Mesenchymal stem cell (in vitro differentiated cells and primary cell): ENCODE measurements at regions not wholly inside any gene's neighbourhood (a gene's known extent, or its start where the extent isn't known, plus 50 kb on each side); places are given as distances from the start of the nearest gene placed in this dataset.

Experiments
- DNase-seq: peaks from one replicate; pipeline ENCODE4 v3.0.0-alpha.2; 2013
- H2AFZ ChIP-seq: one replicate; pipeline ENCODE4 v1.6.1; 2013; ENCODE audit warnings: low read depth, mild to moderate bottlenecking, control low read depth, inconsistent platforms, low read length, moderate library complexity
- H2AK5ac ChIP-seq: 2 replicates; pipeline ENCODE4 v1.6.1; 2013; ENCODE audit warnings: low read length, moderate library complexity, mild to moderate bottlenecking, inconsistent platforms; ENCODE audit not compliant: severe bottlenecking
- H2BK120ac ChIP-seq: one replicate; pipeline ENCODE4 v1.6.1; 2013; ENCODE audit warnings: low read depth, mild to moderate bottlenecking, inconsistent platforms, low read length, moderate library complexity
- H2BK12ac ChIP-seq, 2 experiments: one replicate each; pipeline ENCODE4 v1.6.1; 2013; ENCODE audit warnings: inconsistent platforms in 2 of 2, low read length in 2 of 2, mild to moderate bottlenecking in 2 of 2, moderate library complexity in 2 of 2, control low read depth in 1 of 2
- H2BK15ac ChIP-seq: one replicate; pipeline ENCODE4 v1.6.1; 2013; ENCODE audit warnings: mild to moderate bottlenecking, low read depth, inconsistent platforms; ENCODE audit not compliant: poor library complexity, severe bottlenecking
- H2BK5ac ChIP-seq: 2 replicates; pipeline ENCODE4 v1.6.1; 2013; ENCODE audit warnings: low read depth, mild to moderate bottlenecking, low read length, control low read depth, inconsistent platforms; ENCODE audit not compliant: poor library complexity, severe bottlenecking
- H3K14ac ChIP-seq, 2 experiments: one replicate each; pipeline ENCODE4 v1.6.1; 2013; ENCODE audit warnings: inconsistent platforms in 2 of 2, low read length in 2 of 2, control low read depth in 1 of 2, mild to moderate bottlenecking in 1 of 2, moderate library complexity in 1 of 2
- H3K18ac ChIP-seq, 2 experiments: one replicate each; pipeline ENCODE4 v1.6.1; 2013; ENCODE audit warnings: inconsistent platforms in 2 of 2, low read length in 2 of 2, control low read depth in 1 of 2, low read depth in 1 of 2, mild to moderate bottlenecking in 1 of 2
- H3K23ac ChIP-seq, 2 experiments: one replicate each; pipeline ENCODE4 v1.6.1; 2013; ENCODE audit warnings: inconsistent platforms in 2 of 2, low read length in 2 of 2, mild to moderate bottlenecking in 2 of 2, moderate library complexity in 2 of 2, control low read depth in 1 of 2
- H3K27ac ChIP-seq: 2 replicates; pipeline ENCODE4 v1.5.1; 2013; ENCODE audit warnings: mild to moderate bottlenecking, moderate library complexity, low read length, control low read depth, inconsistent platforms; ENCODE audit not compliant: poor library complexity, severe bottlenecking
- H3K27me3 ChIP-seq, 2 experiments: 2 replicates each; pipeline versions ENCODE4 v1.6.1 to v1.7.0; 2013; ENCODE audit warnings: low read length in 2 of 2, mild to moderate bottlenecking in 2 of 2, moderate library complexity in 2 of 2, control low read depth in 1 of 2, inconsistent platforms in 1 of 2; ENCODE audit not compliant: control insufficient read depth in 1 of 2, insufficient read depth in 1 of 2
- H3K36me3 ChIP-seq, 2 experiments: 2 replicates each; pipeline versions ENCODE4 v1.6.1 to v1.7.0; 2013; ENCODE audit warnings: low read length in 2 of 2, control low read depth in 1 of 2, inconsistent platforms in 1 of 2, low read depth in 1 of 2, mild to moderate bottlenecking in 1 of 2; ENCODE audit not compliant: insufficient read depth in 2 of 2, control insufficient read depth in 1 of 2
- H3K4ac ChIP-seq, 2 experiments: one replicate each; pipeline ENCODE4 v1.6.1; 2013; ENCODE audit warnings: inconsistent platforms in 2 of 2, low read length in 2 of 2, mild to moderate bottlenecking in 2 of 2, moderate library complexity in 2 of 2, control low read depth in 1 of 2, low read depth in 1 of 2
- H3K4me1 ChIP-seq: 2 replicates; pipeline ENCODE4 v1.6.1; 2013; ENCODE audit warnings: low read depth, low read length, control low read depth; ENCODE audit not compliant: control insufficient read depth, insufficient read depth
- H3K4me2 ChIP-seq: 2 replicates; pipeline ENCODE4 v1.6.1; 2013; ENCODE audit warnings: low read length, mild to moderate bottlenecking, inconsistent platforms; ENCODE audit not compliant: poor library complexity, severe bottlenecking
- H3K4me3 ChIP-seq, 2 experiments: 2 replicates each; pipeline versions ENCODE4 v1.5.1 to v1.7.0; 2013; ENCODE audit warnings: low read length in 2 of 2, mild to moderate bottlenecking in 2 of 2, control low read depth in 1 of 2, low read depth in 1 of 2; ENCODE audit not compliant: insufficient read depth in 1 of 2
- H3K79me1 ChIP-seq: replicated peaks from 2 replicates; pipeline ENCODE4 v1.6.1; 2013; ENCODE audit warnings: mild to moderate bottlenecking, control low read depth, low read length, inconsistent platforms; ENCODE audit not compliant: poor library complexity, severe bottlenecking
- H3K9ac ChIP-seq: 2 replicates; pipeline ENCODE4 v1.7.0; 2013; ENCODE audit warnings: mild to moderate bottlenecking, low read length, moderate library complexity
- H3K9me3 ChIP-seq: 2 replicates; pipeline ENCODE4 v1.7.0; 2013; ENCODE audit warnings: mild to moderate bottlenecking, low read length; ENCODE audit not compliant: control insufficient read depth
- H4K8ac ChIP-seq: one replicate; pipeline ENCODE4 v1.6.1; 2013; ENCODE audit warnings: inconsistent platforms, mild to moderate bottlenecking, low read length, moderate library complexity
- H4K91ac ChIP-seq: one replicate; pipeline ENCODE4 v1.6.1; 2013; ENCODE audit warnings: mild to moderate bottlenecking, low read length, inconsistent platforms
- WGBS: methylation state at CpG from one replicate; pipeline ENCODE4 v1.1.7; 2013; ENCODE audit warnings: mixed read lengths; 5-methylcytosine and 5-hydroxymethylcytosine counted together

DNA sequence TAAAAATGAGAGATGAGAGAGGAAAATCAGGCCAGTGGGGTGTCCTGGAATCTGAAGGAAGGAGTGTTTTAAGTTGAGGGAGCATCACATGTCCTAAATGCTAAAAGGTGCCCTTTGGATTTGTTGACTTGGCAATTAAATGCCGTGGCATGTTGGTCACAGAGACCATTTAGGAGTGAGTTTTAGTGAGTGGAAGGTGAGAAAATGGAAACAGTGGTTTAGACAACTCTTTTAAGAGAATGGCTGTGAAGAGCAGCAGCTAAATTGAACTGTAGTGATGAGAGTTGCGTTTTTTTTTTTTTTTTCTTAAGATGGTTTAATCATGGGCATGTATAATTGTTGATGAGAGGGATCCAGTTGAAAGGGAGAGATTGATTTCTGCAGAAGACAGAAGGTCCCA, 95.0 kb downstream of the S1PR1 start:
- no peak overlapping the region for H2AFZ ChIP-seq
- no peaks in the 10 kb centered on the region for H3K36me3 ChIP-seq
- H3K27ac ChIP-seq: no peak overlapping the region
- H3K9me3 ChIP-seq: no peaks in the 10 kb centered on the region
- no peak overlapping the region for H2BK5ac ChIP-seq
- H2BK12ac ChIP-seq: no peak overlapping the region
- H3K14ac ChIP-seq: no peak overlapping the region
- no peak overlapping the region for H3K4me2 ChIP-seq
- no peak overlapping the region for H3K4me3 ChIP-seq
- no peak overlapping the region for H4K8ac ChIP-seq
- no peaks in the 10 kb centered on the region for H3K4me1 ChIP-seq
- WGBS: 76% methylated on average over 2 of the region's 2 CpGs
- no peaks in the 10 kb centered on the region for H3K79me1 ChIP-seq
- H4K91ac ChIP-seq: no peak overlapping the region
- H2BK15ac ChIP-seq: no peak overlapping the region
- H3K27me3 ChIP-seq: peaks cover 7 to 25% of the 10 kb centered on the region in 2 experiments
- H2AK5ac ChIP-seq: no peak overlapping the region
- no peak overlapping the region for H3K18ac ChIP-seq
- no peak overlapping the region for H3K9ac ChIP-seq
- DNase-seq: no peak
- H3K23ac ChIP-seq: no peak overlapping the region
- H2BK120ac ChIP-seq: no peak overlapping the region
- no peak overlapping the region for H3K4ac ChIP-seq

DNA sequence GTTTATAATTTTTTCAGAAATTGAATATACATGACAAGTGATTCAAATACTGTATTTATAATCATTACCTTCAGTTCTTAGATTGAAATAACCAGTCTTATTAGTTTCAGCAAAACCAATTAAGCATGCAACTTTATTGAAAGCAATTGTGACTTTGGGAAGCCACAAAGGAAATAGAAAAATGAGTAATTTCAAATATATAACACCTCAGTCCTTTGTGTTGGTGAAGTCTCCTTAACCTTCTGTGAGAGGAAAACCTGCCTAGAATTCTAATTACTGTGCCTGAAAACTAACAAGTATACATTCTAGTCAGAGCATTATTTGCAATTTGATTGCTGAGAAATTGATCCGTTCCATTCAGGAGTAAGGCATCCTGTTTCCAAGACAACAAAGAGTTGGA, 95.8 kb downstream of the S1PR1 start:
- no peak for DNase-seq
- no peak overlapping the region for H2BK15ac ChIP-seq
- no peak overlapping the region for H3K4me3 ChIP-seq
- no peak overlapping the region for H4K8ac ChIP-seq
- H3K4ac ChIP-seq: no peak overlapping the region
- H3K14ac ChIP-seq: no peak overlapping the region
- H2BK120ac ChIP-seq: no peak overlapping the region
- no peak overlapping the region for H3K9ac ChIP-seq
- H3K27me3 ChIP-seq: peaks cover 7 to 19% of the 10 kb centered on the region in 2 experiments
- no peak overlapping the region for H3K27ac ChIP-seq
- H3K23ac ChIP-seq: no peak overlapping the region
- H3K9me3 ChIP-seq: no peaks in the 10 kb centered on the region
- H2BK5ac ChIP-seq: no peak overlapping the region
- no peaks in the 10 kb centered on the region for H3K79me1 ChIP-seq
- no peaks in the 10 kb centered on the region for H3K36me3 ChIP-seq
- no peak overlapping the region for H2AK5ac ChIP-seq
- no peak overlapping the region for H3K18ac ChIP-seq
- no peak overlapping the region for H2BK12ac ChIP-seq
- no peaks in the 10 kb centered on the region for H3K4me1 ChIP-seq
- no peak overlapping the region for H2AFZ ChIP-seq
- H4K91ac ChIP-seq: no peak overlapping the region
- H3K4me2 ChIP-seq: no peak overlapping the region
- WGBS: 93% methylated on average over 1 of the region's 1 CpG

GRCh38 chr1:101333186-101333585, 96.4 kb downstream of the S1PR1 start:
- no peak overlapping the region for H3K23ac ChIP-seq
- H4K91ac ChIP-seq: no peak overlapping the region
- no peak for DNase-seq
- no peak overlapping the region for H3K4me3 ChIP-seq
- no peak overlapping the region for H3K14ac ChIP-seq
- no peaks in the 10 kb centered on the region for H3K79me1 ChIP-seq
- no peak overlapping the region for H3K18ac ChIP-seq
- H3K9me3 ChIP-seq: no peaks in the 10 kb centered on the region
- H3K9ac ChIP-seq: no peak overlapping the region
- H2AFZ ChIP-seq: no peak overlapping the region
- H2AK5ac ChIP-seq: no peak overlapping the region
- no peak overlapping the region for H2BK120ac ChIP-seq
- H2BK5ac ChIP-seq: no peak overlapping the region
- H3K27me3 ChIP-seq: peaks cover 7 to 19% of the 10 kb centered on the region in 2 experiments
- H3K27ac ChIP-seq: no peak overlapping the region
- H4K8ac ChIP-seq: no peak overlapping the region
- H3K4me2 ChIP-seq: no peak overlapping the region
- WGBS: 83% methylated on average over 4 of the region's 4 CpGs
- H2BK15ac ChIP-seq: no peak overlapping the region
- no peaks in the 10 kb centered on the region for H3K4me1 ChIP-seq
- no peaks in the 10 kb centered on the region for H3K36me3 ChIP-seq
- no peak overlapping the region for H2BK12ac ChIP-seq
- no peak overlapping the region for H3K4ac ChIP-seq

GRCh38 chr1:101337968-101338367, 101.1 kb downstream of the S1PR1 start:
- no peak overlapping the region for H2AFZ ChIP-seq
- no peak overlapping the region for H2BK12ac ChIP-seq
- H2BK120ac ChIP-seq: no peak overlapping the region
- no peak overlapping the region for H3K4ac ChIP-seq
- H3K79me1 ChIP-seq: no peaks in the 10 kb centered on the region
- no peak overlapping the region for H3K4me2 ChIP-seq
- no peak overlapping the region for H2BK15ac ChIP-seq
- 71% methylated on average over 1 of the region's 1 CpG for WGBS
- H3K9ac ChIP-seq: no peak overlapping the region
- no peak overlapping the region for H3K14ac ChIP-seq
- H3K4me3 ChIP-seq: no peak overlapping the region
- no peak overlapping the region for H3K23ac ChIP-seq
- no peaks in the 10 kb centered on the region for H3K36me3 ChIP-seq
- H3K18ac ChIP-seq: no peak overlapping the region
- no peak for DNase-seq
- H4K91ac ChIP-seq: no peak overlapping the region
- H3K27me3 ChIP-seq: peaks cover 0 to 12% of the 10 kb centered on the region in 2 experiments
- H2BK5ac ChIP-seq: no peak overlapping the region
- H3K4me1 ChIP-seq: no peaks in the 10 kb centered on the region
- no peaks in the 10 kb centered on the region for H3K9me3 ChIP-seq
- H2AK5ac ChIP-seq: no peak overlapping the region
- no peak overlapping the region for H3K27ac ChIP-seq
- H4K8ac ChIP-seq: no peak overlapping the region
